CD4-positive, CD25-positive, alpha-beta regulatory T cell (primary cell): ENCODE measurements at regions not wholly inside any gene's neighbourhood (a gene's known extent, or its start where the extent isn't known, plus 50 kb on each side); places are given as distances from the start of the nearest gene placed in this dataset.

Experiments
- ATAC-seq, 2 donors: fragments of 150-1000 bp; cut with Tn5 transposase; one replicate each; pipeline ENCODE4 v1.10.0; 2021; ENCODE audit warnings: low read depth in 2 of 2, moderate number of reproducible peaks in 2 of 2, moderate library complexity in 1 of 2
- DNase-seq, 3 donors: peaks; one replicate each; pipeline versions ENCODE4 v3.0.0 to v3.0.0-alpha.2; 2012 to 2022; ENCODE audit warnings: mixed read lengths in 1 of 3
- H3K27ac ChIP-seq: one replicate; pipeline ENCODE4 v1.7.0; 2013; ENCODE audit warnings: mild to moderate bottlenecking, low read length; ENCODE audit not compliant: insufficient read depth, poor library complexity, severe bottlenecking
- H3K27me3 ChIP-seq: one replicate; pipeline ENCODE4 v1.7.0; 2013; ENCODE audit warnings: low read length; ENCODE audit not compliant: control insufficient read depth, insufficient read depth
- H3K36me3 ChIP-seq: one replicate; pipeline ENCODE4 v1.7.0; 2013; ENCODE audit warnings: mild to moderate bottlenecking, low read length, moderate library complexity; ENCODE audit not compliant: control insufficient read depth, insufficient read depth
- H3K4me1 ChIP-seq: 2 replicates; pipeline ENCODE4 v1.7.0; 2013; ENCODE audit warnings: mild to moderate bottlenecking, low read length; ENCODE audit not compliant: insufficient read depth, control insufficient read depth, poor library complexity, severe bottlenecking
- H3K4me3 ChIP-seq: one replicate; pipeline ENCODE4 v1.7.0; 2013; ENCODE audit warnings: low read depth, mild to moderate bottlenecking, low read length, moderate library complexity
- H3K9me3 ChIP-seq, 2 experiments: 1 replicate in 1 of 2; 2 replicates in 1 of 2; pipeline ENCODE4 v1.7.0; 2013; ENCODE audit warnings: low read length in 2 of 2, mild to moderate bottlenecking in 1 of 2, moderate library complexity in 1 of 2; ENCODE audit not compliant: control insufficient read depth in 2 of 2
- H3K27ac Mint-ChIP-seq, 3 donors: one replicate each; pipeline ENCODE4 v1.8.0; 2020 to 2022; ENCODE audit warnings: mild to moderate bottlenecking in 3 of 3, mixed read lengths in 3 of 3, moderate library complexity in 2 of 3
- H3K27me3 Mint-ChIP-seq: one replicate; pipeline ENCODE4 v1.8.0; 2022; ENCODE audit warnings: mild to moderate bottlenecking, mixed read lengths
- H3K36me3 Mint-ChIP-seq: one replicate; pipeline ENCODE4 v1.8.0; 2020; ENCODE audit warnings: mixed read lengths
- H3K4me1 Mint-ChIP-seq, 4 donors: one replicate each; pipeline ENCODE4 v1.8.0; 2020 to 2022; ENCODE audit warnings: mixed read lengths in 4 of 4, mild to moderate bottlenecking in 1 of 4
- H3K4me3 Mint-ChIP-seq, 4 donors: one replicate each; pipeline ENCODE4 v1.8.0; 2020 to 2022; ENCODE audit warnings: mild to moderate bottlenecking in 4 of 4, mixed read lengths in 4 of 4, moderate library complexity in 3 of 4
- H3K9me3 Mint-ChIP-seq, 7 donors: one replicate each; pipeline ENCODE4 v1.8.0; 2020 to 2022; ENCODE audit warnings: mixed read lengths in 7 of 7, mild to moderate bottlenecking in 3 of 7, moderate library complexity in 2 of 7

- H3K9me3 Mint-ChIP-seq: peaks cover 0 to 3% (median 0%) of the 10 kb centered on the region in 7 donors
- H3K4me1 Mint-ChIP-seq: no peaks in the 10 kb centered on the region
- no peak overlapping the region for H3K27ac Mint-ChIP-seq
- no peaks in the 10 kb centered on the region for H3K36me3 Mint-ChIP-seq
- Histone ChIP-seq H3K4me1 (no peaks in the 10 kb centered on the region), H3K27ac (no peak overlapping the region), H3K4me3 (no peak overlapping the region), H3K36me3 (no peaks in the 10 kb centered on the region), H3K9me3 (no peaks in the 10 kb centered on the region), H3K27me3 (no peaks in the 10 kb centered on the region)
- H3K4me3 Mint-ChIP-seq: no peak overlapping the region
- H3K27me3 Mint-ChIP-seq: peaks cover 6% of the 10 kb centered on the region
- ATAC-seq (no peak), DNase-seq (no peak)
Observed at GRCh38 chr6:84409911-84410310, 182.5 kb upstream of the CEP162 start.

DNA sequence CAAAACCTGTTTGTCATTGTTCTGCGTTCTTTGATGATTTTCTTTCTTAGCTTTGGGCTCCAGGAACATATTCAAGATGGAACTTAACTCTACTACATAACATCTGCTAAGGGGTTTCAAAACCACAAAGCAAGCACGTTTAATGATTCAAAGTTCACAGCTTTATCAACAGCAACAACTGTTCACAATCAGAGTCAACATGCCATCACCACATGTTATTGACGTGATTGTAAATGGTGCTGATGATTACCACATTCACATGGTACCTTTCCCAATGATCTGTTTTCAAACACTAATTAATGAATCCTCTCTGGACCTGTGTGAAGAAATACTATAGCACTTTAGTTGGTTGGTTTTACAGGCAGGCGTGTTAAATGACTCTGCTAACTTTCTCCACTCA lies 180.6 kb upstream of the CEP162 start:
- no peaks in the 10 kb centered on the region for H3K9me3 ChIP-seq

GRCh38 chr6:84403545-84403944 lies 176.1 kb upstream of the CEP162 start:
- no peaks in the 10 kb centered on the region for H3K4me1 Mint-ChIP-seq
- no peaks in the 10 kb centered on the region for H3K27me3 Mint-ChIP-seq
- no peaks in the 10 kb centered on the region for H3K4me1 ChIP-seq

More for the DNA sequence above, 180.6 kb upstream of the CEP162 start:
- Mint-ChIP-seq H3K27me3 (peaks cover 6% of the 10 kb centered on the region), H3K4me1 (no peaks in the 10 kb centered on the region), H3K27ac (no peak overlapping the region), H3K36me3 (no peaks in the 10 kb centered on the region), H3K4me3 (no peak overlapping the region), H3K9me3 (peaks cover 0 to 1% (median 0%) of the 10 kb centered on the region in 7 donors)
- Histone ChIP-seq H3K4me1 (no peaks in the 10 kb centered on the region), H3K27ac (no peak overlapping the region), H3K27me3 (no peaks in the 10 kb centered on the region), H3K36me3 (no peaks in the 10 kb centered on the region), H3K4me3 (no peak overlapping the region)
- ATAC-seq: no peak
- DNase-seq: no peak

DNA sequence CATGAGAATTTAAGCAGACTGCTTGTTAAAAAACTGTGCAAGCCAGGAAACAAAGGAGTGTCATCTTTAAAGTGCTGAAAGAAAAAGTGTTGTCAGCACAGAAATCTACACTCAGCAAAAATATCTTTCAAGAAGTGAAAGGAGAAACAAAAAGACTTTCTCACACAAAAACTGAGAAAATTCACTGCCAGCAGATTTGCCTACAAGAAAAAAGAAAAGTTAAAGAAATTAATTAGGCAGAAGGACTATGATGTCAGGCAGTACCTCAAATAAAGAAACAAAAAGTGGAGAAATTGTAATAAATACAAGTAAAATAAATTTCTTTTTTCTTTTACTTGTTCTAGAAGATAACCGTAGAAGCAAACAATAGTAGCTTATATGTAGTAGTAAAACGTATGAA lies 171.6 kb upstream of the CEP162 start:
- Mint-ChIP-seq H3K4me3 (no peak overlapping the region), H3K27ac (no peak overlapping the region), H3K9me3 (peaks cover 0 to 4% (median 0%) of the 10 kb centered on the region in 7 donors), H3K36me3 (no peaks in the 10 kb centered on the region), H3K27me3 (no peaks in the 10 kb centered on the region), H3K4me1 (no peaks in the 10 kb centered on the region)
- Histone ChIP-seq H3K4me3 (no peak overlapping the region), H3K36me3 (no peaks in the 10 kb centered on the region), H3K9me3 (no peaks in the 10 kb centered on the region), H3K27ac (no peak overlapping the region), H3K4me1 (no peaks in the 10 kb centered on the region), H3K27me3 (no peaks in the 10 kb centered on the region)
- DNase-seq (no peak), ATAC-seq (no peak)

More at GRCh38 chr6:84403545-84403944, 176.1 kb upstream of the CEP162 start:
- H3K4me3 ChIP-seq: no peak overlapping the region
- ATAC-seq: no peak
- no peaks in the 10 kb centered on the region for H3K36me3 ChIP-seq
- no peaks in the 10 kb centered on the region for H3K27me3 ChIP-seq
- H3K4me3 Mint-ChIP-seq: no peak overlapping the region
- H3K36me3 Mint-ChIP-seq: no peaks in the 10 kb centered on the region
- H3K27ac ChIP-seq: no peak overlapping the region
- no peaks in the 10 kb centered on the region for H3K9me3 ChIP-seq
- DNase-seq: no peak
- no peak overlapping the region for H3K27ac Mint-ChIP-seq
- peaks cover 0 to 1% (median 0%) of the 10 kb centered on the region in 7 donors for H3K9me3 Mint-ChIP-seq

- no peak for DNase-seq
- H3K27ac Mint-ChIP-seq: no peak overlapping the region
- Histone ChIP-seq H3K27ac (no peak overlapping the region), H3K27me3 (no peaks in the 10 kb centered on the region), H3K4me3 (no peak overlapping the region), H3K9me3 (no peaks in the 10 kb centered on the region), H3K36me3 (no peaks in the 10 kb centered on the region), H3K4me1 (no peaks in the 10 kb centered on the region)
- H3K27me3 Mint-ChIP-seq: no peaks in the 10 kb centered on the region
- no peaks in the 10 kb centered on the region for H3K36me3 Mint-ChIP-seq
- H3K4me3 Mint-ChIP-seq: no peak overlapping the region
- no peak for ATAC-seq
- peaks cover 0 to 18% (median 4%) of the 10 kb centered on the region in 7 donors for H3K9me3 Mint-ChIP-seq
- H3K4me1 Mint-ChIP-seq: no peaks in the 10 kb centered on the region
Observed at GRCh38 chr6:84392261-84392660, 164.8 kb upstream of the CEP162 start.

DNA sequence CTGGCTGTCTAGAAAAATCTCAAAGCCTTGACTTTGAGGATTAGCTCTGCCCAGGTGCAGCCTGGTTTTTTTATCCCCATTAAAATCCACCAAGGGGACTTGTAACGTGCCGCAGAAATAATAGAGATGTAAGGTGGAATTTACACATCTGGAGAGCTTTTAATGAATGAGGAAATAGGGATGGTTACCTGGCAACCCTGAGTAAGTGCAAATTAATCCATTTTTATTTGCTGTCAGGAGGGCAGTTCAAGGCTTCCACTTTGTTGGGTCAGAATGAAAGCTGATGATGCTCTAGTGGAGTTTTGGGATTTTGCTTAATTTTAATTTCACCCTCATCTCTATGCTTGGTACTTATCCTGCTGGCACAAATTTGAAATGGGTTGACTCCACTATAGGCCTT lies 163.4 kb upstream of the CEP162 start:
- Mint-ChIP-seq H3K27ac (no peak overlapping the region), H3K4me1 (no peaks in the 10 kb centered on the region), H3K36me3 (no peaks in the 10 kb centered on the region), H3K9me3 (peaks cover 0 to 26% (median 2%) of the 10 kb centered on the region in 7 donors), H3K27me3 (no peaks in the 10 kb centered on the region), H3K4me3 (no peak overlapping the region)
- no peaks in the 10 kb centered on the region for H3K36me3 ChIP-seq
- H3K27ac ChIP-seq: no peak overlapping the region
- DNase-seq: no peak
- no peak overlapping the region for H3K4me3 ChIP-seq
- H3K9me3 ChIP-seq: no peaks in the 10 kb centered on the region
- no peaks in the 10 kb centered on the region for H3K27me3 ChIP-seq
- ATAC-seq: no peak
- no peaks in the 10 kb centered on the region for H3K4me1 ChIP-seq

GRCh38 chr6:84390334-84390733 lies 162.9 kb upstream of the CEP162 start:
- H3K27ac ChIP-seq: no peak overlapping the region
- Mint-ChIP-seq H3K4me3 (no peak overlapping the region), H3K27me3 (no peaks in the 10 kb centered on the region), H3K9me3 (peaks cover 0 to 31% (median 2%) of the 10 kb centered on the region in 7 donors), H3K36me3 (no peaks in the 10 kb centered on the region), H3K27ac (no peak overlapping the region), H3K4me1 (no peaks in the 10 kb centered on the region)
- no peaks in the 10 kb centered on the region for H3K9me3 ChIP-seq
- H3K36me3 ChIP-seq: no peaks in the 10 kb centered on the region
- no peak for DNase-seq
- H3K4me1 ChIP-seq: no peaks in the 10 kb centered on the region
- no peak overlapping the region for H3K4me3 ChIP-seq
- ATAC-seq: no peak
- no peaks in the 10 kb centered on the region for H3K27me3 ChIP-seq

- Mint-ChIP-seq H3K9me3 (peaks cover 0 to 12% (median 3%) of the 10 kb centered on the region in 7 donors), H3K36me3 (no peaks in the 10 kb centered on the region), H3K4me3 (no peak overlapping the region), H3K4me1 (no peaks in the 10 kb centered on the region), H3K27ac (no peak overlapping the region), H3K27me3 (no peaks in the 10 kb centered on the region)
- Histone ChIP-seq H3K4me3 (no peak overlapping the region), H3K27me3 (no peaks in the 10 kb centered on the region), H3K27ac (no peak overlapping the region), H3K36me3 (no peaks in the 10 kb centered on the region), H3K4me1 (no peaks in the 10 kb centered on the region), H3K9me3 (peaks cover 0 to 5% of the 10 kb centered on the region in 2 experiments)
- ATAC-seq (no peak), DNase-seq (no peak)
Observed at GRCh38 chr6:84379142-84379541, 151.7 kb upstream of the CEP162 start.
